ENCODE measurements at regions not wholly inside any gene's neighbourhood (a gene's known extent, or its start where the extent isn't known, plus 50 kb on each side); places are given as distances from the start of the nearest gene placed in this dataset.

- TF ChIP-seq CTCF (IDR thresholded peaks at IDR 0.05; ENCODE audit: low read depth, low read length) (no peak), MAX (IDR thresholded peaks at IDR 0.05; ENCODE audit: low read depth, low read length) (no peak), POLR2A (IDR thresholded peaks at IDR 0.05; ENCODE audit: extremely low read depth, insufficient read length) (no peak), MYC (IDR thresholded peaks at IDR 0.05; ENCODE audit: low read depth, low read length) (no peak)
Observed at GRCh38 chr16:81151648-81152310, 55.6 kb upstream of the GCSH start.
